GM06990 (cell line): ENCODE measurements at regions not wholly inside any gene's neighbourhood (a gene's known extent, or its start where the extent isn't known, plus 50 kb on each side); places are given as distances from the start of the nearest gene placed in this dataset.

ENCODE experiments used
- DNase-seq: peaks from one replicate; pipeline ENCODE4 v3.0.0-alpha.2; 2011; ENCODE audit not compliant: insufficient read length; ENCODE audit errors: extremely low read depth
- H3K27me3 ChIP-seq: replicated peaks from 2 replicates; pipeline ENCODE4 v1.6.0; 2011; ENCODE audit warnings: low read length; ENCODE audit not compliant: control insufficient read depth, insufficient read depth
- H3K36me3 ChIP-seq: 2 replicates; pipeline ENCODE4 v1.5.1; 2011; ENCODE audit warnings: low read length; ENCODE audit not compliant: control insufficient read depth, insufficient read depth
- H3K4me3 ChIP-seq: replicated peaks from 2 replicates; pipeline ENCODE4 v1.5.1; 2011; ENCODE audit warnings: low read depth, mild to moderate bottlenecking, control low read depth, low read length
- CTCF ChIP-seq: IDR thresholded peaks from 2 replicates; pipeline ENCODE4 v1.5.1; 2011; ENCODE audit warnings: low read length, control low read depth, mild to moderate bottlenecking, inconsistent platforms; ENCODE audit not compliant: insufficient read depth, poor library complexity, severe bottlenecking

- no peak for DNase-seq
- Histone ChIP-seq H3K36me3 (no peaks in the 10 kb centered on the region), H3K4me3 (no peak overlapping the region), H3K27me3 (peaks cover 3% of the 10 kb centered on the region)
- no peak for TF ChIP-seq CTCF
Measured at GRCh38 chr3:127077068-127077467, 94.2 kb downstream of the PLXNA1 start.

- TF ChIP-seq CTCF, result no peak
- no peak for DNase-seq
Measured at GRCh38 chr3:127077505-127078064, 94.7 kb downstream of the PLXNA1 start.

GRCh38 chr3:127078626-127079025 is 95.7 kb downstream of the PLXNA1 start:
- Histone ChIP-seq H3K27me3 (peaks cover 3% of the 10 kb centered on the region), H3K36me3 (no peaks in the 10 kb centered on the region), H3K4me3 (no peak overlapping the region)
- no peak for TF ChIP-seq CTCF
- no peak for DNase-seq

More at GRCh38 chr3:127077505-127078064, 94.7 kb downstream of the PLXNA1 start:
- Histone ChIP-seq H3K27me3 (peaks cover 3% of the 10 kb centered on the region), H3K4me3 (no peak overlapping the region), H3K36me3 (no peaks in the 10 kb centered on the region)

- DNase-seq, result no peak
- no peaks in the 10 kb centered on the region for H3K36me3 ChIP-seq
- no peak for TF ChIP-seq CTCF
- H3K4me3 ChIP-seq, result no peak overlapping the region
- H3K27me3 ChIP-seq, result peaks cover 3% of the 10 kb centered on the region
Measured at GRCh38 chr3:127079211-127079610, 96.3 kb downstream of the PLXNA1 start.

GRCh38 chr3:127081001-127081720 is 98.2 kb downstream of the PLXNA1 start:
- Histone ChIP-seq H3K36me3 (no peaks in the 10 kb centered on the region), H3K4me3 (no peak overlapping the region), H3K27me3 (peaks cover 3% of the 10 kb centered on the region)
- no peak for DNase-seq
- no peak for TF ChIP-seq CTCF
